ENCODE measurements at regions not wholly inside any gene's neighbourhood (a gene's known extent, or its start where the extent isn't known, plus 50 kb on each side); places are given as distances from the start of the nearest gene placed in this dataset.
"Not testable (repeated sequence)": the region's sequence is repeated elsewhere in the genome, so short reads cannot be mapped to it uniquely, and the experiment has no call there.

- no peak for DNase-seq
Observed at GRCh38 chr3:80898211-80898610, 863.2 kb downstream of the GBE1 start.

GRCh38 chr3:80897005-80897404, 864.4 kb downstream of the GBE1 start:
- not testable (repeated sequence) for DNase-seq

GRCh38 chr3:80890571-80890970, 870.9 kb downstream of the GBE1 start:
- DNase-seq: no peak

- no peak for DNase-seq
Observed at GRCh38 chr3:80889535-80889934, 871.9 kb downstream of the GBE1 start.

- no peak for DNase-seq
Observed at GRCh38 chr3:80870476-80871041, 890.9 kb downstream of the GBE1 start.

GRCh38 chr3:80855482-80855881, 906.0 kb downstream of the GBE1 start:
- DNase-seq: no peak

GRCh38 chr3:80836395-80836794, 925.0 kb downstream of the GBE1 start:
- DNase-seq: no peak

- DNase-seq: no peak
Observed at GRCh38 chr3:80807577-80807976, 953.9 kb downstream of the GBE1 start.

GRCh38 chr3:80806673-80807072, 954.8 kb downstream of the GBE1 start:
- DNase-seq: no peak

GRCh38 chr3:80788914-80789313, 972.5 kb downstream of the GBE1 start:
- no peak for DNase-seq

- DNase-seq: no peak
Observed at GRCh38 chr3:80785875-80786274, 975.6 kb downstream of the GBE1 start.

- no peak for DNase-seq
Observed at GRCh38 chr3:80785475-80785874, 976.0 kb downstream of the GBE1 start.

- no peak for DNase-seq
Observed at GRCh38 chr3:80771085-80771484, 990.4 kb downstream of the GBE1 start.

GRCh38 chr3:80770106-80771074, 991.1 kb downstream of the GBE1 start:
- DNase-seq: no peak

GRCh38 chr3:80769683-80770082, 991.8 kb downstream of the GBE1 start:
- no peak for DNase-seq

- no peak for DNase-seq
Observed at GRCh38 chr3:80767604-80768003, 993.8 kb downstream of the GBE1 start.

- no peak for DNase-seq
Observed at GRCh38 chr3:80754969-80755368, 987.2 kb upstream of the ROBO1 start.

GRCh38 chr3:80753021-80753420, 985.2 kb upstream of the ROBO1 start:
- DNase-seq: no peak

- DNase-seq: no peak
Observed at GRCh38 chr3:80750637-80751036, 982.8 kb upstream of the ROBO1 start.

- no peak for DNase-seq
Observed at GRCh38 chr3:80734920-80735319, 967.1 kb upstream of the ROBO1 start.

- DNase-seq: no peak
Observed at GRCh38 chr3:80734483-80734882, 966.7 kb upstream of the ROBO1 start.

GRCh38 chr3:80733522-80734176, 965.9 kb upstream of the ROBO1 start:
- no peak for DNase-seq

- not testable (repeated sequence) for DNase-seq
Observed at GRCh38 chr3:80727561-80727960, 959.8 kb upstream of the ROBO1 start.

Measured in CD4-positive, alpha-beta T cell treated with Interleukin-6 for 4 hours (primary cell).